Progenitor cell of endocrine pancreas (in vitro differentiated cells): ENCODE measurements at regions not wholly inside any gene's neighbourhood (a gene's known extent, or its start where the extent isn't known, plus 50 kb on each side); places are given as distances from the start of the nearest gene placed in this dataset.

Experiments
- DNase-seq: peaks from one replicate; pipeline ENCODE4 v3.0.0; 2021; ENCODE audit warnings: low spot score; ENCODE audit not compliant: unreplicated experiment
- H3K27ac Mint-ChIP-seq: 2 replicates; pipeline ENCODE4 v1.8.0; 2021; ENCODE audit warnings: mild to moderate bottlenecking, moderate library complexity, mixed read lengths
- H3K27me3 Mint-ChIP-seq: 2 replicates; pipeline ENCODE4 v1.8.0; 2021; ENCODE audit warnings: mixed read lengths
- H3K36me3 Mint-ChIP-seq: 2 replicates; pipeline ENCODE4 v1.8.0; 2022; ENCODE audit warnings: mixed read lengths; ENCODE audit not compliant: insufficient read depth
- H3K4me1 Mint-ChIP-seq: 2 replicates; pipeline ENCODE4 v1.8.0; 2021; ENCODE audit warnings: low read depth, mixed read lengths
- H3K4me3 Mint-ChIP-seq: 2 replicates; pipeline ENCODE4 v1.8.0; 2021; ENCODE audit warnings: low read depth, mild to moderate bottlenecking, moderate library complexity, mixed read lengths
- H3K9me3 Mint-ChIP-seq: 2 replicates; pipeline ENCODE4 v1.8.0; 2021; ENCODE audit warnings: low read depth, mixed read lengths
- TF ChIP-seq, protein P1 (sequence below): fragments of 200-600 bp; sonication (generic); IDR thresholded peaks from one replicate; pipeline ENCODE4 v1.5.0; 2021; ENCODE audit warnings: antibody characterized with exemption, mild to moderate bottlenecking; ENCODE audit not compliant: unreplicated experiment

GRCh38 chr2:204260162-204260877 lies 285.0 kb upstream of the PARD3B start:
- Mint-ChIP-seq H3K4me1 (peaks cover 50% of the 10 kb centered on the region), H3K27ac (peak overlapping the region; percentile 51), H3K4me3 (no peak overlapping the region), H3K36me3 (no peaks in the 10 kb centered on the region), H3K9me3 (no peaks in the 10 kb centered on the region), H3K27me3 (peaks cover 8% of the 10 kb centered on the region)
- peak; percentile 63 for DNase-seq
- TF ChIP-seq, protein P1, sequence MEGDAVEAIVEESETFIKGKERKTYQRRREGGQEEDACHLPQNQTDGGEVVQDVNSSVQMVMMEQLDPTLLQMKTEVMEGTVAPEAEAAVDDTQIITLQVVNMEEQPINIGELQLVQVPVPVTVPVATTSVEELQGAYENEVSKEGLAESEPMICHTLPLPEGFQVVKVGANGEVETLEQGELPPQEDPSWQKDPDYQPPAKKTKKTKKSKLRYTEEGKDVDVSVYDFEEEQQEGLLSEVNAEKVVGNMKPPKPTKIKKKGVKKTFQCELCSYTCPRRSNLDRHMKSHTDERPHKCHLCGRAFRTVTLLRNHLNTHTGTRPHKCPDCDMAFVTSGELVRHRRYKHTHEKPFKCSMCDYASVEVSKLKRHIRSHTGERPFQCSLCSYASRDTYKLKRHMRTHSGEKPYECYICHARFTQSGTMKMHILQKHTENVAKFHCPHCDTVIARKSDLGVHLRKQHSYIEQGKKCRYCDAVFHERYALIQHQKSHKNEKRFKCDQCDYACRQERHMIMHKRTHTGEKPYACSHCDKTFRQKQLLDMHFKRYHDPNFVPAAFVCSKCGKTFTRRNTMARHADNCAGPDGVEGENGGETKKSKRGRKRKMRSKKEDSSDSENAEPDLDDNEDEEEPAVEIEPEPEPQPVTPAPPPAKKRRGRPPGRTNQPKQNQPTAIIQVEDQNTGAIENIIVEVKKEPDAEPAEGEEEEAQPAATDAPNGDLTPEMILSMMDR: peak; percentile 87

DNA sequence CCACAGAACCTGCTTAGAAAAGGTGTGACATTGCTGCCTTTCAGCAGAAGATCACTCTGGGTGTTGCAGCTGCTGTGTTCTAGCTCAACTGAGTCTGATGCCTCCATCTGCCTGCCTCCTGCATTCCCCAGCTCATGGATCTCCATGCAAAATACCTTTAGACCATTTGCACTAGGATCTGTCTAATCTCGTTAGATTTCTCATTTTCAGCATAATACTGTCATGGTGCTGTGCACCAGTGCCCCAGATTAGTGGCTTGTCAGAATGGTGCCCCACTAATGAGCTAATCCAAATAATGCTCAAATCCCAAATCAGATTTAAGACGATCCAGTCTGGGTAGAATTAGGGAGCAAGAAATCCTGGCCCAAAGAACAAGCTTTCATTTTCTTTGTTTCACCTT lies 284.4 kb upstream of the PARD3B start:
- peak overlapping the region; percentile 83 for H3K27ac Mint-ChIP-seq
- no peak for DNase-seq
- TF ChIP-seq, protein P1: no peak
- H3K4me3 Mint-ChIP-seq: no peak overlapping the region
- H3K36me3 Mint-ChIP-seq: no peaks in the 10 kb centered on the region
- H3K27me3 Mint-ChIP-seq: peaks cover 11% of the 10 kb centered on the region
- H3K9me3 Mint-ChIP-seq: no peaks in the 10 kb centered on the region
- peaks cover 54% of the 10 kb centered on the region for H3K4me1 Mint-ChIP-seq

DNA sequence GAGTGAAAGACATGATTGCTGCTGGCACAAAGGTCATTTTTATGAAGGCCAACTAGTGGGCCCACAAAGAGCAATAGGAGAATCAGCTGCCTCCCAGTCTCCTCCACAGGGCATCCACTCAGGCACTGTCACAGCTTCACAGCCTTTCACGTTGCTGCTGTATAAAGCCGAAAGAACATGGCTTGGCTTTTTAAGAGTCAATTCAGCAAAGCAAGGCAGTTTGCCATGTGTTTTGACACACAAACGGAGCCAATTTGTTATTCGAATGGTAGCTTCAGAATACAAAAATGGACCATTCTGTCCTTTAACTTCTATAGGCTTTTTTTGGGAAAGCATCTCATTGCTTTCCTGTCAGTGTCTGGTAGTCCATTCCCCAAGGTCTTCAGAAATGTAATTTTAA lies 283.4 kb upstream of the PARD3B start:
- TF ChIP-seq, protein P1: no peak
- Mint-ChIP-seq H3K4me3 (no peak overlapping the region), H3K27ac (no peak overlapping the region), H3K9me3 (no peaks in the 10 kb centered on the region), H3K27me3 (peaks cover 15% of the 10 kb centered on the region), H3K36me3 (no peaks in the 10 kb centered on the region), H3K4me1 (peaks cover 57% of the 10 kb centered on the region)
- no peak for DNase-seq

DNA sequence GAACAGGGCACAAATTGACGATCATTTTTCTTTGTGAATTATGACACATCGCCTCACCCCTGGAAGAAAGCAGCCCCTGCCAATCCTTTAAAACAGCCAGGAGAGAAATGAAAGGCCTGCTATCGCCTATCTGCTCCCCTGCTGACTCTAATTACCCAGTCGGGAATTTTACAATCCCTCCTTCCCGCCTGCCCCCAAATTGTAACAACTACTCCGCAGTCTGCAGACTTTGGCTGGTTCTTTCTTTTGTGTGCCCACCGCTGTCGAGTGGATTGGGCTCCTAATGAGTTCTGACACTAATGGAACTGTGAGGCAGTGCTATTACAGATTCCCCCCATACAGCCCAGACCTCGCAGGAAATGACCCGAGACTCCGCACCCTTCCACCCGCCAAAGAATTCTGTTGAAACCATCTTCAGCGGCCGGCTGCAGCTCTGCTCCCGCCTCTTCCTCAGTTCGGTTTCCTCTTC lies 281.2 kb upstream of the PARD3B start:
- no peaks in the 10 kb centered on the region for H3K9me3 Mint-ChIP-seq
- no peak overlapping the region for H3K4me3 Mint-ChIP-seq
- peaks cover 16% of the 10 kb centered on the region for H3K27me3 Mint-ChIP-seq
- peaks cover 48% of the 10 kb centered on the region for H3K4me1 Mint-ChIP-seq
- DNase-seq: no peak
- H3K36me3 Mint-ChIP-seq: no peaks in the 10 kb centered on the region
- no peak overlapping the region for H3K27ac Mint-ChIP-seq
- TF ChIP-seq, protein P1: no peak

DNA sequence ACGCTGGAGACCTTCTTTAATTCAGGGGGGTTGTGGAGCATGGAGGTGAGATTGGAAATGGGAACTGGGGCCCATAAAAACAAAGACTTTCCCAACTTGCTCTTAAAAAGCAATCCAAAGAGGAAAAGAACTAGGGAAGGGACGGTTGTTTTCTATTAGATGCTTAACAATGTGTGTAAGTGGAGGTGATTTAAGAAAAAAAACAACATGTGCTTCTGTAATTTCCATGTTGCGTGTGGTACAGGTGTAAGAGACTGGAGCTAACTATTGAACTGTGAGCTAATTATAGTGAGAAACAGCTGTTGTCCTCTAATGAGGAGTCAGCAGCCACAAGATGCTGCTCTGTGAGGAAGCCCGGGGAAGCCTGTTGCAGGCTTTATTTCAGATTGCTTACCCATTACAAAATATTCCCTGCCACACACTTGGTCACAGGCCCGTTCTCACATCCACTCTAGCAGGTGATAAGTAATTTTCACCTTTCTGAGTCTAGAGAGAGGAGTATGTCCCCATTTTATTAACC lies 280.6 kb upstream of the PARD3B start:
- no peaks in the 10 kb centered on the region for H3K9me3 Mint-ChIP-seq
- H3K4me3 Mint-ChIP-seq: no peak overlapping the region
- H3K36me3 Mint-ChIP-seq: no peaks in the 10 kb centered on the region
- DNase-seq: no peak
- TF ChIP-seq, protein P1: no peak
- H3K4me1 Mint-ChIP-seq: peaks cover 42% of the 10 kb centered on the region
- H3K27me3 Mint-ChIP-seq: peaks cover 16% of the 10 kb centered on the region
- H3K27ac Mint-ChIP-seq: no peak overlapping the region
